SU-DHL-6 (cell line): ENCODE measurements at regions not wholly inside any gene's neighbourhood (a gene's known extent, or its start where the extent isn't known, plus 50 kb on each side); places are given as distances from the start of the nearest gene placed in this dataset.

Experiments used
- EZH2phosphoT487 ChIP-seq: fragments of 200-600 bp; sonication (generic), shearing (Covaris generic); conservative IDR thresholded peaks from 2 replicates; pipeline ENCODE4 v1.6.1; 2018; ENCODE audit warnings: mild to moderate bottlenecking, antibody characterized with exemption, low read length, moderate library complexity, mixed read lengths
- TF ChIP-seq, protein P1 (sequence below): fragments of 200-600 bp; sonication (generic); IDR thresholded peaks from one replicate; pipeline ENCODE4 v1.5.1; 2017; ENCODE audit warnings: antibody characterized with exemption, mild to moderate bottlenecking, low read length, moderate library complexity; ENCODE audit not compliant: insufficient read depth, poor library complexity, severe bottlenecking

DNA sequence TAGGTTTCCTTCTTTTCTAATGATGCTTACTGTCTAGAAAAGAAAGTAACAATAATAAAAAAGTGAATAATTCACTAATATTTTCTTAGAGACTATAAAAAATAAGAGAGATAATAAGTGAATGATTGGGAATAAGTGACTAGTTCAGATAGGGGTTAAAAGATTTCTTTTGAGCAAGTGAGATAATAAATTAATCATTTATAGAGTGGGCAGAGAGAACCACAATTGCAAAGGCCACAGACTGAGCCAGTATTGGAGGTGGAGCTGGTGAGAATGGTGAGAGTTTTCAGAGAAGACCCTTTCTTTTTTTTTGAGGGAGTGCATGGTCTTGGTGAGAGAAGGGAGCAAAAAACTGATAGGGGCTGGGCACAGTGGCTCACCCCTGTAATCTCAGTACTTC, 159.1 kb upstream of the SALL1 start:
- TF ChIP-seq, protein P1, sequence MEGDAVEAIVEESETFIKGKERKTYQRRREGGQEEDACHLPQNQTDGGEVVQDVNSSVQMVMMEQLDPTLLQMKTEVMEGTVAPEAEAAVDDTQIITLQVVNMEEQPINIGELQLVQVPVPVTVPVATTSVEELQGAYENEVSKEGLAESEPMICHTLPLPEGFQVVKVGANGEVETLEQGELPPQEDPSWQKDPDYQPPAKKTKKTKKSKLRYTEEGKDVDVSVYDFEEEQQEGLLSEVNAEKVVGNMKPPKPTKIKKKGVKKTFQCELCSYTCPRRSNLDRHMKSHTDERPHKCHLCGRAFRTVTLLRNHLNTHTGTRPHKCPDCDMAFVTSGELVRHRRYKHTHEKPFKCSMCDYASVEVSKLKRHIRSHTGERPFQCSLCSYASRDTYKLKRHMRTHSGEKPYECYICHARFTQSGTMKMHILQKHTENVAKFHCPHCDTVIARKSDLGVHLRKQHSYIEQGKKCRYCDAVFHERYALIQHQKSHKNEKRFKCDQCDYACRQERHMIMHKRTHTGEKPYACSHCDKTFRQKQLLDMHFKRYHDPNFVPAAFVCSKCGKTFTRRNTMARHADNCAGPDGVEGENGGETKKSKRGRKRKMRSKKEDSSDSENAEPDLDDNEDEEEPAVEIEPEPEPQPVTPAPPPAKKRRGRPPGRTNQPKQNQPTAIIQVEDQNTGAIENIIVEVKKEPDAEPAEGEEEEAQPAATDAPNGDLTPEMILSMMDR: no peak
- TF ChIP-seq EZH2phosphoT487: no peak
